ENCODE measurements at regions not wholly inside any gene's neighbourhood (a gene's known extent, or its start where the extent isn't known, plus 50 kb on each side); places are given as distances from the start of the nearest gene placed in this dataset.

DNA sequence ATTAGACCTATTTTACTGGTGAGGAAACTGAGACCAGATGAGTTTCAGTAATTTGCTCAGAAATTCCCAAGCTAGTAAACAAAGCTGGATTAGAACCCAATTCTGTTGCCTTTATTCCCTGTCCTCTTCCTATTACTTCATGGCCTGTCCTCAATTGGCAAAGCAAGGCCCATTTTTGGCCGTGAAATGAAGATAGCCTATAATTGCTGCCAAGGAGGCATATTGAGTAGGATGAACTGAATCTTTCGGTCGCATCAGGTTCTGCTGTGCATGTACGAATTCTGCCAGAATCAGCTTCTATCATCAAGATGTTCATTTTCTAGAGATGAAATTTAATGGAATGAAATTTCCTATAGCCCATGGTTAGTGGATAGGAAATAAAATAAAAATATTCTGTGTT, 1485.2 kb upstream of the PIK3C3 start:
- TF ChIP-seq POLR2AphosphoS5 (IDR thresholded peaks at IDR 0.05; ENCODE audit: low read depth) (no peak), EZH2phosphoT487 (IDR thresholded peaks at IDR 0.05; ENCODE audit: unreplicated experiment) (no peak), EZH2 (IDR thresholded peaks at IDR 0.05; ENCODE audit: low read depth, unreplicated experiment) (no peak), JUNB (IDR thresholded peaks at IDR 0.05; ENCODE audit: unreplicated experiment) (no peak), CREB1 (CRISPR knock-in tag; IDR thresholded peaks at IDR 0.05; ENCODE audit: low read depth) (no peak), STAT1 (IDR thresholded peaks at IDR 0.05; ENCODE audit: unreplicated experiment) (no peak), ZNF331 (CRISPR knock-in tag; IDR thresholded peaks at IDR 0.05; ENCODE audit: low read depth) (no peak)
- TF ChIP-seq, protein P1, sequence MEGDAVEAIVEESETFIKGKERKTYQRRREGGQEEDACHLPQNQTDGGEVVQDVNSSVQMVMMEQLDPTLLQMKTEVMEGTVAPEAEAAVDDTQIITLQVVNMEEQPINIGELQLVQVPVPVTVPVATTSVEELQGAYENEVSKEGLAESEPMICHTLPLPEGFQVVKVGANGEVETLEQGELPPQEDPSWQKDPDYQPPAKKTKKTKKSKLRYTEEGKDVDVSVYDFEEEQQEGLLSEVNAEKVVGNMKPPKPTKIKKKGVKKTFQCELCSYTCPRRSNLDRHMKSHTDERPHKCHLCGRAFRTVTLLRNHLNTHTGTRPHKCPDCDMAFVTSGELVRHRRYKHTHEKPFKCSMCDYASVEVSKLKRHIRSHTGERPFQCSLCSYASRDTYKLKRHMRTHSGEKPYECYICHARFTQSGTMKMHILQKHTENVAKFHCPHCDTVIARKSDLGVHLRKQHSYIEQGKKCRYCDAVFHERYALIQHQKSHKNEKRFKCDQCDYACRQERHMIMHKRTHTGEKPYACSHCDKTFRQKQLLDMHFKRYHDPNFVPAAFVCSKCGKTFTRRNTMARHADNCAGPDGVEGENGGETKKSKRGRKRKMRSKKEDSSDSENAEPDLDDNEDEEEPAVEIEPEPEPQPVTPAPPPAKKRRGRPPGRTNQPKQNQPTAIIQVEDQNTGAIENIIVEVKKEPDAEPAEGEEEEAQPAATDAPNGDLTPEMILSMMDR (conservative IDR thresholded peaks at IDR 0.05; ENCODE audit: low read depth in 2 of 2): no peak
- TF ChIP-seq, protein P2, sequence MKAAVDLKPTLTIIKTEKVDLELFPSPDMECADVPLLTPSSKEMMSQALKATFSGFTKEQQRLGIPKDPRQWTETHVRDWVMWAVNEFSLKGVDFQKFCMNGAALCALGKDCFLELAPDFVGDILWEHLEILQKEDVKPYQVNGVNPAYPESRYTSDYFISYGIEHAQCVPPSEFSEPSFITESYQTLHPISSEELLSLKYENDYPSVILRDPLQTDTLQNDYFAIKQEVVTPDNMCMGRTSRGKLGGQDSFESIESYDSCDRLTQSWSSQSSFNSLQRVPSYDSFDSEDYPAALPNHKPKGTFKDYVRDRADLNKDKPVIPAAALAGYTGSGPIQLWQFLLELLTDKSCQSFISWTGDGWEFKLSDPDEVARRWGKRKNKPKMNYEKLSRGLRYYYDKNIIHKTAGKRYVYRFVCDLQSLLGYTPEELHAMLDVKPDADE (IDR thresholded peaks at IDR 0.05): no peak
- TF ChIP-seq, protein P3, sequence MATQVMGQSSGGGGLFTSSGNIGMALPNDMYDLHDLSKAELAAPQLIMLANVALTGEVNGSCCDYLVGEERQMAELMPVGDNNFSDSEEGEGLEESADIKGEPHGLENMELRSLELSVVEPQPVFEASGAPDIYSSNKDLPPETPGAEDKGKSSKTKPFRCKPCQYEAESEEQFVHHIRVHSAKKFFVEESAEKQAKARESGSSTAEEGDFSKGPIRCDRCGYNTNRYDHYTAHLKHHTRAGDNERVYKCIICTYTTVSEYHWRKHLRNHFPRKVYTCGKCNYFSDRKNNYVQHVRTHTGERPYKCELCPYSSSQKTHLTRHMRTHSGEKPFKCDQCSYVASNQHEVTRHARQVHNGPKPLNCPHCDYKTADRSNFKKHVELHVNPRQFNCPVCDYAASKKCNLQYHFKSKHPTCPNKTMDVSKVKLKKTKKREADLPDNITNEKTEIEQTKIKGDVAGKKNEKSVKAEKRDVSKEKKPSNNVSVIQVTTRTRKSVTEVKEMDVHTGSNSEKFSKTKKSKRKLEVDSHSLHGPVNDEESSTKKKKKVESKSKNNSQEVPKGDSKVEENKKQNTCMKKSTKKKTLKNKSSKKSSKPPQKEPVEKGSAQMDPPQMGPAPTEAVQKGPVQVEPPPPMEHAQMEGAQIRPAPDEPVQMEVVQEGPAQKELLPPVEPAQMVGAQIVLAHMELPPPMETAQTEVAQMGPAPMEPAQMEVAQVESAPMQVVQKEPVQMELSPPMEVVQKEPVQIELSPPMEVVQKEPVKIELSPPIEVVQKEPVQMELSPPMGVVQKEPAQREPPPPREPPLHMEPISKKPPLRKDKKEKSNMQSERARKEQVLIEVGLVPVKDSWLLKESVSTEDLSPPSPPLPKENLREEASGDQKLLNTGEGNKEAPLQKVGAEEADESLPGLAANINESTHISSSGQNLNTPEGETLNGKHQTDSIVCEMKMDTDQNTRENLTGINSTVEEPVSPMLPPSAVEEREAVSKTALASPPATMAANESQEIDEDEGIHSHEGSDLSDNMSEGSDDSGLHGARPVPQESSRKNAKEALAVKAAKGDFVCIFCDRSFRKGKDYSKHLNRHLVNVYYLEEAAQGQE (IDR thresholded peaks at IDR 0.05; ENCODE audit: unreplicated experiment): no peak
- TF ChIP-seq, protein P4, sequence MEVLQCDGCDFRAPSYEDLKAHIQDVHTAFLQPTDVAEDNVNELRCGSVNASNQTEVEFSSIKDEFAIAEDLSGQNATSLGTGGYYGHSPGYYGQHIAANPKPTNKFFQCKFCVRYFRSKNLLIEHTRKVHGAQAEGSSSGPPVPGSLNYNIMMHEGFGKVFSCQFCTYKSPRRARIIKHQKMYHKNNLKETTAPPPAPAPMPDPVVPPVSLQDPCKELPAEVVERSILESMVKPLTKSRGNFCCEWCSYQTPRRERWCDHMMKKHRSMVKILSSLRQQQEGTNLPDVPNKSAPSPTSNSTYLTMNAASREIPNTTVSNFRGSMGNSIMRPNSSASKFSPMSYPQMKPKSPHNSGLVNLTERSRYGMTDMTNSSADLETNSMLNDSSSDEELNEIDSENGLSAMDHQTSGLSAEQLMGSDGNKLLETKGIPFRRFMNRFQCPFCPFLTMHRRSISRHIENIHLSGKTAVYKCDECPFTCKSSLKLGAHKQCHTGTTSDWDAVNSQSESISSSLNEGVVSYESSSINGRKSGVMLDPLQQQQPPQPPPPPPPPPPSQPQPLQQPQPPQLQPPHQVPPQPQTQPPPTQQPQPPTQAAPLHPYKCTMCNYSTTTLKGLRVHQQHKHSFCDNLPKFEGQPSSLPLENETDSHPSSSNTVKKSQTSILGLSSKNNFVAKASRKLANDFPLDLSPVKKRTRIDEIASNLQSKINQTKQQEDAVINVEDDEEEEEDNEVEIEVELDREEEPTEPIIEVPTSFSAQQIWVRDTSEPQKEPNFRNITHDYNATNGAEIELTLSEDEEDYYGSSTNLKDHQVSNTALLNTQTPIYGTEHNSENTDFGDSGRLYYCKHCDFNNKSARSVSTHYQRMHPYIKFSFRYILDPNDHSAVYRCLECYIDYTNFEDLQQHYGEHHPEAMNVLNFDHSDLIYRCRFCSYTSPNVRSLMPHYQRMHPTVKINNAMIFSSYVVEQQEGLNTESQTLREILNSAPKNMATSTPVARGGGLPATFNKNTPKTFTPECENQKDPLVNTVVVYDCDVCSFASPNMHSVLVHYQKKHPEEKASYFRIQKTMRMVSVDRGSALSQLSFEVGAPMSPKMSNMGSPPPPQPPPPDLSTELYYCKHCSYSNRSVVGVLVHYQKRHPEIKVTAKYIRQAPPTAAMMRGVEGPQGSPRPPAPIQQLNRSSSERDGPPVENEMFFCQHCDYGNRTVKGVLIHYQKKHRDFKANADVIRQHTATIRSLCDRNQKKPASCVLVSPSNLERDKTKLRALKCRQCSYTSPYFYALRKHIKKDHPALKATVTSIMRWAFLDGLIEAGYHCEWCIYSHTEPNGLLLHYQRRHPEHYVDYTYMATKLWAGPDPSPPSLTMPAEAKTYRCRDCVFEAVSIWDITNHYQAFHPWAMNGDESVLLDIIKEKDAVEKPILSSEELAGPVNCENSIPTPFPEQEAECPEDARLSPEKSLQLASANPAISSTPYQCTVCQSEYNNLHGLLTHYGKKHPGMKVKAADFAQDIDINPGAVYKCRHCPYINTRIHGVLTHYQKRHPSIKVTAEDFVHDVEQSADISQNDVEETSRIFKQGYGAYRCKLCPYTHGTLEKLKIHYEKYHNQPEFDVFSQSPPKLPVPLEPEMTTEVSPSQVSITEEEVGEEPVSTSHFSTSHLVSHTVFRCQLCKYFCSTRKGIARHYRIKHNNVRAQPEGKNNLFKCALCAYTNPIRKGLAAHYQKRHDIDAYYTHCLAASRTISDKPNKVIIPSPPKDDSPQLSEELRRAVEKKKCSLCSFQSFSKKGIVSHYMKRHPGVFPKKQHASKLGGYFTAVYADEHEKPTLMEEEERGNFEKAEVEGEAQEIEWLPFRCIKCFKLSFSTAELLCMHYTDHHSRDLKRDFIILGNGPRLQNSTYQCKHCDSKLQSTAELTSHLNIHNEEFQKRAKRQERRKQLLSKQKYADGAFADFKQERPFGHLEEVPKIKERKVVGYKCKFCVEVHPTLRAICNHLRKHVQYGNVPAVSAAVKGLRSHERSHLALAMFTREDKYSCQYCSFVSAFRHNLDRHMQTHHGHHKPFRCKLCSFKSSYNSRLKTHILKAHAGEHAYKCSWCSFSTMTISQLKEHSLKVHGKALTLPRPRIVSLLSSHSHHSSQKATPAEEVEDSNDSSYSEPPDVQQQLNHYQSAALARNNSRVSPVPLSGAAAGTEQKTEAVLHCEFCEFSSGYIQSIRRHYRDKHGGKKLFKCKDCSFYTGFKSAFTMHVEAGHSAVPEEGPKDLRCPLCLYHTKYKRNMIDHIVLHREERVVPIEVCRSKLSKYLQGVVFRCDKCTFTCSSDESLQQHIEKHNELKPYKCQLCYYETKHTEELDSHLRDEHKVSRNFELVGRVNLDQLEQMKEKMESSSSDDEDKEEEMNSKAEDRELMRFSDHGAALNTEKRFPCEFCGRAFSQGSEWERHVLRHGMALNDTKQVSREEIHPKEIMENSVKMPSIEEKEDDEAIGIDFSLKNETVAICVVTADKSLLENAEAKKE (CRISPR knock-in tag; IDR thresholded peaks at IDR 0.05): no peak

Measured in GM23338 (cell line).